ENCODE measurements at regions not wholly inside any gene's neighbourhood (a gene's known extent, or its start where the extent isn't known, plus 50 kb on each side); places are given as distances from the start of the nearest gene placed in this dataset.

DNA sequence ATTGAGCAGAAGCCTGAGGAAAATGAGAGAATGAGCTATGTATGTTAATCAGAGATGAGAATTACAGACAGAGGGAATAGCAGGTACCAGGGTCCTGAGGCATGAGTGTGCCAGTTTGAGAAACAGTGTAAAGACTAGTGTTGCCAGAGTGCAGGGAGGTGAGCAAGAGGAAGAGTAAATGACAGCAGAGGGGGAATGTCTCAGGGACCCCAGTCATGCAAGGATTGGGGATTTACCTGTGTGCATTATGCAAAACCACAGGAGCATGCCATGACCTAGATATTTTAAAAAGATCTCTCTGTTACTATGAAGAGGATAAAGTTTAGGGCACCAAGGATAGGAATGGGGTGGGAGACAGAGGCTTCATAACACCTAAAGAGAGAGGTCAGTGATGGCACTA is 72.1 kb downstream of the TTC32 start:
- H3K9ac ChIP-seq (ENCODE audit: low read depth, low read length): no peak overlapping the region
- H3K27me3 ChIP-seq (ENCODE audit: control insufficient read depth, insufficient read depth, low read length): no peaks in the 10 kb centered on the region
- no peaks in the 10 kb centered on the region for H3K36me3 ChIP-seq (ENCODE audit: insufficient read depth, low read length)
- H3K4me2 ChIP-seq (ENCODE audit: low read length): no peak overlapping the region
- H3K4me1 ChIP-seq (ENCODE audit: control insufficient read depth, insufficient read depth, low read length): no peaks in the 10 kb centered on the region
- H3K9me3 ChIP-seq (replicated peaks; ENCODE audit: low read length): no peaks in the 10 kb centered on the region
- no peak overlapping the region for H3K4me3 ChIP-seq (ENCODE audit: low read length)

GRCh38 chr2:19826874-19827273 is 74.9 kb downstream of the TTC32 start:
- Histone ChIP-seq H3K27me3 (ENCODE audit: control insufficient read depth, insufficient read depth, low read length) (no peaks in the 10 kb centered on the region), H3K9me3 (replicated peaks; ENCODE audit: low read length) (no peaks in the 10 kb centered on the region), H3K36me3 (ENCODE audit: insufficient read depth, low read length) (no peaks in the 10 kb centered on the region), H3K4me1 (ENCODE audit: control insufficient read depth, insufficient read depth, low read length) (peaks cover 11% of the 10 kb centered on the region), H3K4me3 (ENCODE audit: low read length) (no peak overlapping the region), H3K4me2 (ENCODE audit: low read length) (no peak overlapping the region), H3K9ac (ENCODE audit: low read depth, low read length) (no peak overlapping the region)

GRCh38 chr2:19823507-19823906 is 78.3 kb downstream of the TTC32 start:
- H3K4me1 ChIP-seq (ENCODE audit: control insufficient read depth, insufficient read depth, low read length): peaks cover 26% of the 10 kb centered on the region

GRCh38 chr2:19819097-19820065 is 82.4 kb downstream of the TTC32 start:
- Histone ChIP-seq H3K4me1 (ENCODE audit: control insufficient read depth, insufficient read depth, low read length) (peaks cover 31% of the 10 kb centered on the region), H3K9me3 (replicated peaks; ENCODE audit: low read length) (no peaks in the 10 kb centered on the region), H3K4me2 (ENCODE audit: low read length) (peak overlapping the region; percentile 19), H3K27me3 (ENCODE audit: control insufficient read depth, insufficient read depth, low read length) (no peaks in the 10 kb centered on the region), H3K36me3 (ENCODE audit: insufficient read depth, low read length) (no peaks in the 10 kb centered on the region), H3K9ac (ENCODE audit: low read depth, low read length) (no peak overlapping the region), H3K4me3 (ENCODE audit: low read length) (no peak overlapping the region)

More at GRCh38 chr2:19823507-19823906, 78.3 kb downstream of the TTC32 start:
- no peak overlapping the region for H3K4me2 ChIP-seq (ENCODE audit: low read length)
- H3K9ac ChIP-seq (ENCODE audit: low read depth, low read length): no peak overlapping the region
- no peaks in the 10 kb centered on the region for H3K9me3 ChIP-seq (replicated peaks; ENCODE audit: low read length)
- H3K36me3 ChIP-seq (ENCODE audit: insufficient read depth, low read length): no peaks in the 10 kb centered on the region
- no peak overlapping the region for H3K4me3 ChIP-seq (ENCODE audit: low read length)
- H3K27me3 ChIP-seq (ENCODE audit: control insufficient read depth, insufficient read depth, low read length): no peaks in the 10 kb centered on the region

GRCh38 chr2:19818543-19818942 is 83.2 kb downstream of the TTC32 start:
- Histone ChIP-seq H3K36me3 (ENCODE audit: insufficient read depth, low read length) (no peaks in the 10 kb centered on the region), H3K9ac (ENCODE audit: low read depth, low read length) (no peak overlapping the region), H3K27me3 (ENCODE audit: control insufficient read depth, insufficient read depth, low read length) (no peaks in the 10 kb centered on the region), H3K9me3 (replicated peaks; ENCODE audit: low read length) (no peaks in the 10 kb centered on the region), H3K4me2 (ENCODE audit: low read length) (no peak overlapping the region), H3K4me3 (ENCODE audit: low read length) (no peak overlapping the region), H3K4me1 (ENCODE audit: control insufficient read depth, insufficient read depth, low read length) (peaks cover 28% of the 10 kb centered on the region)

DNA sequence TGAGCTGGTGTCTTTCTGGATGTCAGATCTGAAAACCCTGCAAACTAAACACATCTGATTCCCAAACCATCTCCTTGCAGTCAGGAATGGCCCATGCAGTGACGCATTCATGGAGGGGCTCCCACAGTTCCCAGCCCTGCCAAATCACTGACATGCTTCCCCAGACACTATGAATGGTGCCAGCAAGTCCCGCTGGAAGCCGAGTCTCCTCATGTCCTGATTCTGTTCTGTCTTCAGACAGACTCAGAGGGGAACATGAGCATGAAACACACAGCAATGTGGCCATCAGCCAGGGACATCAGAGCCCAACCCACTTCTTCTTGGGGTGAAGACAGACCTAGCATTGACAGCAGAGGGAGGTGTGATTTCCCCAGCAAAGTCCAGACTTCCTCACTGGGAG is 83.7 kb downstream of the TTC32 start:
- Histone ChIP-seq H3K27me3 (ENCODE audit: control insufficient read depth, insufficient read depth, low read length) (no peaks in the 10 kb centered on the region), H3K9ac (ENCODE audit: low read depth, low read length) (no peak overlapping the region), H3K4me1 (ENCODE audit: control insufficient read depth, insufficient read depth, low read length) (peaks cover 25% of the 10 kb centered on the region), H3K36me3 (ENCODE audit: insufficient read depth, low read length) (no peaks in the 10 kb centered on the region), H3K4me3 (ENCODE audit: low read length) (no peak overlapping the region), H3K9me3 (replicated peaks; ENCODE audit: low read length) (no peaks in the 10 kb centered on the region), H3K4me2 (ENCODE audit: low read length) (no peak overlapping the region)

DNA sequence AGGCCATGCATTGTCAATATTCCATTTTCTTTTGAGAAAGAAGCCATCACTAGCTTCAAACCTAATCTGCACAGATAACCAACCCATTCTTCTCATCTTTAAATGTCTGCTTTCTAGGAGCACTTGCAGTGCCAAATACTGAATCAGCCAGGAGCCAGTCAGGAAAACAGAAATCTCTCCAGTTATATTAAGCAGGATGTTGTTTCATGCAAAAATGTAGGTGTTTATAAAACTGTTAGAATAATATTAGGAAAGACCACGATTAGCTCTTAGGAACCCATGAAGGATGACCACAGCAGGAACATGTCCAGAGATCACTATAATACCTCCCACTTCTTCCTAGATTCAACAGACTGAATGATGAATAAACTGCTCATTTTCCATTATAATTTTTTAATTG is 86.0 kb downstream of the TTC32 start:
- peaks cover 25% of the 10 kb centered on the region for H3K4me1 ChIP-seq (ENCODE audit: control insufficient read depth, insufficient read depth, low read length)
- no peak overlapping the region for H3K4me2 ChIP-seq (ENCODE audit: low read length)
- no peaks in the 10 kb centered on the region for H3K9me3 ChIP-seq (replicated peaks; ENCODE audit: low read length)
- H3K27me3 ChIP-seq (ENCODE audit: control insufficient read depth, insufficient read depth, low read length): no peaks in the 10 kb centered on the region
- H3K4me3 ChIP-seq (ENCODE audit: low read length): no peak overlapping the region
- no peaks in the 10 kb centered on the region for H3K36me3 ChIP-seq (ENCODE audit: insufficient read depth, low read length)
- no peak overlapping the region for H3K9ac ChIP-seq (ENCODE audit: low read depth, low read length)

DNA sequence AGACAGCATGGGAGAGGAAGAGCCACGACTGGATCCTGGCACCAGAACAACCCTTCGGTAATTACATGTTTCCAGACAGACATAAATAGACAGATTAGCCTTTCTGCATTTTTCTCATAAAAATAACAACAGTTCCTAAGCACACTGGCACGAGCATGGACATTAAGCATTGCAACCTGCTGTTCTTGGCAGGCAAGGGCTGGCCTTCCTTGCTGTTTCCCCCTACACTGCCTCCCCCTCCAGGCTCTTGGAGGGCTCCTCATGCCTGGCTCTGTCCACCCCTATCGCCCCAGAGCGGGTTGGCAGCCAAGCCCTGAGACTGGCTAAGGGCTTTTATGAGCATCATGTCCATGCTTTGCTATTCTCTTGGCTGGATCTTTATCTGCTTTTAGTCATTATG is 89.6 kb downstream of the TTC32 start:
- Histone ChIP-seq H3K9me3 (replicated peaks; ENCODE audit: low read length) (no peaks in the 10 kb centered on the region), H3K4me1 (ENCODE audit: control insufficient read depth, insufficient read depth, low read length) (peaks cover 4% of the 10 kb centered on the region), H3K36me3 (ENCODE audit: insufficient read depth, low read length) (no peaks in the 10 kb centered on the region), H3K9ac (ENCODE audit: low read depth, low read length) (no peak overlapping the region), H3K27me3 (ENCODE audit: control insufficient read depth, insufficient read depth, low read length) (no peaks in the 10 kb centered on the region), H3K4me3 (ENCODE audit: low read length) (no peak overlapping the region), H3K4me2 (ENCODE audit: low read length) (no peak overlapping the region)

DNA sequence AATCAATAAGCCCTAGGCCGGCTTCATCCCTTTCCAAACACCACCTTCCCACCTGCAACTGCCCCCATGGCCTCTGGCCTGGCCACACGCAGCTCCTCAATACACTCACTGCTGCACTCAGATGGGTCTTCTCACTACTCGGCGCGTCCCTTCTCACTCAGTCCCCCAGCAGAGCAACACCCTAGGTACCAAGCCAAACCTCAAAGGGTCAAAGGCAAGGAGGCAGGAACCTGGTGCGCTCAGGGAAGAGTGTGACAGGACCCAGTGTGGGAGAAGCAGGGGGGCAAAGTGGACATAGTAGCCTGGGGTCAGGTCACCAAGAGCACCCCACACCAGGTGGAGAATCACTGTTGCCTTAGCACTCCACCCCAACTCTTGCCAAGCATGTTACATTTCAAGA is 90.6 kb downstream of the TTC32 start:
- H3K27me3 ChIP-seq (ENCODE audit: control insufficient read depth, insufficient read depth, low read length): no peaks in the 10 kb centered on the region
- no peaks in the 10 kb centered on the region for H3K36me3 ChIP-seq (ENCODE audit: insufficient read depth, low read length)
- H3K4me2 ChIP-seq (ENCODE audit: low read length): no peak overlapping the region
- peaks cover 11% of the 10 kb centered on the region for H3K4me1 ChIP-seq (ENCODE audit: control insufficient read depth, insufficient read depth, low read length)
- H3K4me3 ChIP-seq (ENCODE audit: low read length): no peak overlapping the region
- H3K9me3 ChIP-seq (replicated peaks; ENCODE audit: low read length): no peaks in the 10 kb centered on the region
- H3K9ac ChIP-seq (ENCODE audit: low read depth, low read length): no peak overlapping the region

DNA sequence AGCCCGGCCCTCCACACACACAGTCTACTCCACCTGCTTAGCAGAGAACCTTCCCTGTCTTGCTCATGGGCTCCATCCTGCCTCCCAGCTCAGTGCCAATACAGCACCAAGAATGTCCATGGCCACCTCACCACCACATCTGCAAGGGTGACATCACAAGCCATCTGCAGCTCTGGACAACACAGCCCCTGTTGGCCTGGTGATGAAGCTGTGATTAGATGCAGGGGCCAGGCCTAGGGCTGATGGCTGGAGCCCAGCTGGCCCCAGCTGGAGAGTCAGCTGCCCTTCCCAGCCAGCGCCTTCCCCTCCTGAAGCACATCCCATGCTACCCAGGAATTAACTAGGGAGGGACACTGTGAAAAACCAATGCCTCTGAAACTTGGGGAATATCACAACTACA is 91.1 kb downstream of the TTC32 start:
- Histone ChIP-seq H3K4me3 (ENCODE audit: low read length) (no peak overlapping the region), H3K36me3 (ENCODE audit: insufficient read depth, low read length) (no peaks in the 10 kb centered on the region), H3K4me1 (ENCODE audit: control insufficient read depth, insufficient read depth, low read length) (peaks cover 11% of the 10 kb centered on the region), H3K9me3 (replicated peaks; ENCODE audit: low read length) (no peaks in the 10 kb centered on the region), H3K9ac (ENCODE audit: low read depth, low read length) (no peak overlapping the region), H3K27me3 (ENCODE audit: control insufficient read depth, insufficient read depth, low read length) (no peaks in the 10 kb centered on the region), H3K4me2 (ENCODE audit: low read length) (no peak overlapping the region)

DNA sequence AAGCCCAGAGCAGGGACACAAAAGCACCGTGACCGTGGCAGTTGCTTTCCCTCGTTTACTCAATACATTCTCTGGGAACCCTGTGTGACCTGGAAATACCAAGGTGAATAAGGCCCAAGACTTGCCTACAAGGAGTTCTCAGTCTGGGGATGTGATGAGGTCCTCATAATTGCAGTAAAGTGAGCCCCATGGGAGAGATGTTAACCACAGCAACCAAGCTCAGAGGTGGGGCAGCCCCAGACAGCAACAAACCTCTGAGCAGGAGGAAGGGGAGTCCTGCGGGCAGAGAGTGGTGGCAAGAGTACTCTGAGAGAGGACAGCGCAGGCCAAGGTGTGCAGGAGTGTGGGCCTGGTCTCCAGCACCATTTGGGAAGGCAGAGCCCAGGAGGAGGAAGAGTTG is 91.6 kb downstream of the TTC32 start:
- no peak overlapping the region for H3K4me3 ChIP-seq (ENCODE audit: low read length)
- no peaks in the 10 kb centered on the region for H3K27me3 ChIP-seq (ENCODE audit: control insufficient read depth, insufficient read depth, low read length)
- no peak overlapping the region for H3K4me2 ChIP-seq (ENCODE audit: low read length)
- no peaks in the 10 kb centered on the region for H3K36me3 ChIP-seq (ENCODE audit: insufficient read depth, low read length)
- H3K4me1 ChIP-seq (ENCODE audit: control insufficient read depth, insufficient read depth, low read length): peaks cover 11% of the 10 kb centered on the region
- no peak overlapping the region for H3K9ac ChIP-seq (ENCODE audit: low read depth, low read length)
- no peaks in the 10 kb centered on the region for H3K9me3 ChIP-seq (replicated peaks; ENCODE audit: low read length)

DNA sequence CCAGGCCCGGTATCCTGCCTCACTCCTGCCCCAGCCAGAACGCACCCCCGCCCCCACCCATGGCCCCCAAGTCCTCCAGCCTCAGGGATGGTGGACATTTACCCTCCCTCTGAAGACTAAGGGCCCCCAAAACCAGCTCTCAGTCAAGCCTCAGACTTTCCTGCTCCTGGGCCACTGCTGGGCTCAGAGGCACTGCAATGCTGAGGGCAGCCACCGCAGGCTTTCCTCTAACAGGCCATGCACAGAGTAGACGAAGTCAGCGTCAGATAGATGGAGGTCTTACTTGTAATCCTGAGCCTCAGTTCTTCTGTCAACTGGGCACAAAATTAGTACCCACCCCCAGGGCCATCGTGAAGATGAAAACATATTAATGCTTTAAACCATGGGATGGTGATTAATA is 92.6 kb downstream of the TTC32 start:
- H3K4me3 ChIP-seq (ENCODE audit: low read length): no peak overlapping the region
- no peak overlapping the region for H3K4me2 ChIP-seq (ENCODE audit: low read length)

More for the DNA sequence above, 92.6 kb downstream of the TTC32 start:
- H3K9ac ChIP-seq (ENCODE audit: low read depth, low read length): no peak overlapping the region
- H3K9me3 ChIP-seq (replicated peaks; ENCODE audit: low read length): no peaks in the 10 kb centered on the region
- H3K36me3 ChIP-seq (ENCODE audit: insufficient read depth, low read length): no peaks in the 10 kb centered on the region
- H3K4me1 ChIP-seq (ENCODE audit: control insufficient read depth, insufficient read depth, low read length): peaks cover 11% of the 10 kb centered on the region
- no peaks in the 10 kb centered on the region for H3K27me3 ChIP-seq (ENCODE audit: control insufficient read depth, insufficient read depth, low read length)

Data from skeletal muscle satellite cell (primary cell).